Ascending aorta (tissue), 2 donors: ENCODE measurements at regions not wholly inside any gene's neighbourhood (a gene's known extent, or its start where the extent isn't known, plus 50 kb on each side); places are given as distances from the start of the nearest gene placed in this dataset.

Source experiments
- DNase-seq, 2 donors: peaks; one replicate each; pipeline ENCODE4 v3.0.0-alpha.2; 2019; ENCODE audit warnings: low spot score in 2 of 2
- H3K27ac ChIP-seq, 2 donors: fragments of 200-600 bp; sonication (generic); one replicate each; pipeline ENCODE4 v1.5.1; 2016 to 2017; ENCODE audit warnings: mild to moderate bottlenecking in 1 of 2
- H3K27me3 ChIP-seq: fragments of 200-600 bp; sonication (generic); one replicate; pipeline ENCODE4 v1.5.1; 2017
- H3K36me3 ChIP-seq, 2 donors: fragments of 200-600 bp; sonication (generic); one replicate each; pipeline ENCODE4 v1.5.1; 2016
- H3K4me1 ChIP-seq, 2 donors: fragments of 200-600 bp; sonication (generic); one replicate each; pipeline ENCODE4 v1.5.1; 2016 to 2017; ENCODE audit warnings: mild to moderate bottlenecking in 1 of 2
- H3K4me3 ChIP-seq, 2 donors: fragments of 200-600 bp; sonication (generic); one replicate each; pipeline ENCODE4 v1.5.1; 2016 to 2017; ENCODE audit warnings: mild to moderate bottlenecking in 1 of 2
- H3K9me3 ChIP-seq, 2 donors: fragments of 200-600 bp; sonication (generic); one replicate each; pipeline ENCODE4 v1.5.1; 2016
- intact Hi-C: fragments of 100-400 bp; cut with DNase I; formaldehyde crosslinking; loops from one replicate; pipeline ENCODE4 v1.15.1; 2023
- TF ChIP-seq, protein P1 (sequence below), 3 experiments: fragments of 200-600 bp in 2 of 3; fragments of 450-650 bp in 1 of 3; sonication (generic) in 2 of 3; IDR thresholded peaks; one replicate each; pipeline ENCODE4 v1.5.1; 2016 to 2019; ENCODE audit warnings: antibody characterized with exemption in 3 of 3, mild to moderate bottlenecking in 1 of 3, moderate library complexity in 1 of 3

DNA sequence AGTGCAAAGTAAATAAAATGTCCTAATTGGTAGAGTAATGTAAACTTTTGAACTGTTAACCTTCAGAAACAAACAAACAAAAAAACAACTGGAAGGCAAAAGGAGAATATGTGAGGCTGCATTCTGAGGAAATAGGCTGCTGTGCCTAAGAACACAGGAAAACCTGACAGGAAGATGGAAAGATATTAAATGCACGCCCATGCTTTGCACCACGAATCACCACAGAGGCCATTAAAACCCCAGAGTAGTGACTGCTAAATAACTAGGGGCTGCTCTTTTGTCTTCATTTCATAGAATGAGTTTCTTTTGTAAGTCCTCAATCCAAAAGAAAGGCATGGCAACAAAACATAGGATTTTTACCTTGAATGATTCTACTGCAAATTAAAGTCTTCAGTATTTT lies 436.0 kb downstream of the RAB38 start:
- no peak for DNase-seq
- TF ChIP-seq, protein P1, sequence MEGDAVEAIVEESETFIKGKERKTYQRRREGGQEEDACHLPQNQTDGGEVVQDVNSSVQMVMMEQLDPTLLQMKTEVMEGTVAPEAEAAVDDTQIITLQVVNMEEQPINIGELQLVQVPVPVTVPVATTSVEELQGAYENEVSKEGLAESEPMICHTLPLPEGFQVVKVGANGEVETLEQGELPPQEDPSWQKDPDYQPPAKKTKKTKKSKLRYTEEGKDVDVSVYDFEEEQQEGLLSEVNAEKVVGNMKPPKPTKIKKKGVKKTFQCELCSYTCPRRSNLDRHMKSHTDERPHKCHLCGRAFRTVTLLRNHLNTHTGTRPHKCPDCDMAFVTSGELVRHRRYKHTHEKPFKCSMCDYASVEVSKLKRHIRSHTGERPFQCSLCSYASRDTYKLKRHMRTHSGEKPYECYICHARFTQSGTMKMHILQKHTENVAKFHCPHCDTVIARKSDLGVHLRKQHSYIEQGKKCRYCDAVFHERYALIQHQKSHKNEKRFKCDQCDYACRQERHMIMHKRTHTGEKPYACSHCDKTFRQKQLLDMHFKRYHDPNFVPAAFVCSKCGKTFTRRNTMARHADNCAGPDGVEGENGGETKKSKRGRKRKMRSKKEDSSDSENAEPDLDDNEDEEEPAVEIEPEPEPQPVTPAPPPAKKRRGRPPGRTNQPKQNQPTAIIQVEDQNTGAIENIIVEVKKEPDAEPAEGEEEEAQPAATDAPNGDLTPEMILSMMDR (IDR thresholded peaks at IDR 0.05) = no peak
- intact Hi-C loops = no loop called here

DNA sequence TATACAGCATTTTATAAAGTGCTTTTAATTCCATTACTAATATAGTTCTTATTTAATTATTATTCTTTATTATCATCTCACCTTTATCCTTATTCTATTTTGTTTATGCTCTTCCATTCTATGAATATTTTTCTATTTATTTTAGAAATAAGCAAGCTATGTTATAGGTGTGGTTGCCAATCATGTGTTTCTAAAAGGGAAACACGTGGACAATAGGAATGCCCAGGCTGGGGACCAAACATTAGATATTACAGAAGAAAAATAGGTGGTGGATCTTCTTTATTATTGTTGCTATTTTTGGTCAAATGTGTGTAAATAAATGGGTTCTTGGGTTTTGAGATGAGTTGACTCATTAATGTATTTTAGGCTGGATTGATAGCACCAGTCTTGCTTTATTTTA lies 438.3 kb downstream of the RAB38 start:
- H3K4me3 ChIP-seq = no peak overlapping the region
- intact Hi-C loops = no loop called here
- no peaks in the 10 kb centered on the region for H3K36me3 ChIP-seq
- no peak overlapping the region for H3K27ac ChIP-seq
- TF ChIP-seq, protein P1 (IDR thresholded peaks at IDR 0.05) = no peak
- DNase-seq = no peak
- H3K9me3 ChIP-seq = no peaks in the 10 kb centered on the region
- H3K4me1 ChIP-seq = no peaks in the 10 kb centered on the region
- no peaks in the 10 kb centered on the region for H3K27me3 ChIP-seq

More for the DNA sequence above, 436.0 kb downstream of the RAB38 start:
- H3K4me1 ChIP-seq = no peaks in the 10 kb centered on the region
- no peaks in the 10 kb centered on the region for H3K9me3 ChIP-seq
- H3K4me3 ChIP-seq = no peak overlapping the region
- no peaks in the 10 kb centered on the region for H3K36me3 ChIP-seq
- no peaks in the 10 kb centered on the region for H3K27me3 ChIP-seq
- no peak overlapping the region for H3K27ac ChIP-seq

DNA sequence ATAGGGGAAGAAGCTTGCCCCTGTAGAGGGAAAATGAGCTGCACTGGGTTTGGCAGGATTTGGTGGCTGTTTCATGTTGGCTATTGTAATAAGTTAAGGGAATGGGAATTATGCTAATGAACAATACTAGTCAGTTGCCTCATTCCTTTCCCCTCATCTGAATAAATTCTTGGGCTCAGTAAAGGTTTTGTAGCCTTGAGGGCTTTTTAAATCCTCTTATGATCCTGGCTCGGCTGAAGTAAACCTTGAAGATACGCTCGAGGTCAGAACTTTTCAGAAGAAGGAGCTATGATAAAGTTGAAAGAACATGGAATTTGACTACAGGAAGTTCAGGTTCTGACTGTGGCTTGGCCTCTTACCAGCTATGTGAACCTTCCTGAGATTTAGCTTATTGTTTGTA lies 448.7 kb downstream of the RAB38 start:
- no peaks in the 10 kb centered on the region for H3K27me3 ChIP-seq
- H3K4me1 ChIP-seq = no peaks in the 10 kb centered on the region
- no peak overlapping the region for H3K4me3 ChIP-seq
- H3K36me3 ChIP-seq = no peaks in the 10 kb centered on the region
- no peaks in the 10 kb centered on the region for H3K9me3 ChIP-seq
- no peak overlapping the region for H3K27ac ChIP-seq
- intact Hi-C loops = no loop called here
- TF ChIP-seq, protein P1 (IDR thresholded peaks at IDR 0.05) = no peak
- DNase-seq = no peak

DNA sequence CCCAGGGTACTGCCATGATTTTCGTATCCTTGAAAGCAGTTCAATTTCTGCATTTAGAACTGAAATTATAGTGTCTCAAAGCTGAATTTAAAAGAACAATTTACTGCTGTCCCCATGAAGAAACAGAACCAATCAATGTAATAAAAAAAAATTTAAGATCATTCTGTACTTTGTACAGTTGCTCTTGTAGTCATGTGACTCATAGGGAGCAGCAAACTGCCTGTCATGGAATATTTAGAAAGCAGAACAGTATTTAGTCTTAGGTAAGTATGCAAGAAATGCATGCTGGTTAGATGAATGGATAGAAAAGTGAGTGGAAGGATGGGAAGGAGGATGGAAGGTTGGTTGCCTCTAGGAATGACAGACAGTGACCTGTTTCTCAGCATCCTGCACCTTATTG lies 450.9 kb downstream of the RAB38 start:
- no peaks in the 10 kb centered on the region for H3K27me3 ChIP-seq
- H3K4me1 ChIP-seq = no peaks in the 10 kb centered on the region
- no peak for DNase-seq
- no peak overlapping the region for H3K27ac ChIP-seq
- TF ChIP-seq, protein P1 (IDR thresholded peaks at IDR 0.05) = no peak
- H3K4me3 ChIP-seq = no peak overlapping the region
- no peaks in the 10 kb centered on the region for H3K36me3 ChIP-seq
- intact Hi-C loops = no loop called here
- H3K9me3 ChIP-seq = no peaks in the 10 kb centered on the region

DNA sequence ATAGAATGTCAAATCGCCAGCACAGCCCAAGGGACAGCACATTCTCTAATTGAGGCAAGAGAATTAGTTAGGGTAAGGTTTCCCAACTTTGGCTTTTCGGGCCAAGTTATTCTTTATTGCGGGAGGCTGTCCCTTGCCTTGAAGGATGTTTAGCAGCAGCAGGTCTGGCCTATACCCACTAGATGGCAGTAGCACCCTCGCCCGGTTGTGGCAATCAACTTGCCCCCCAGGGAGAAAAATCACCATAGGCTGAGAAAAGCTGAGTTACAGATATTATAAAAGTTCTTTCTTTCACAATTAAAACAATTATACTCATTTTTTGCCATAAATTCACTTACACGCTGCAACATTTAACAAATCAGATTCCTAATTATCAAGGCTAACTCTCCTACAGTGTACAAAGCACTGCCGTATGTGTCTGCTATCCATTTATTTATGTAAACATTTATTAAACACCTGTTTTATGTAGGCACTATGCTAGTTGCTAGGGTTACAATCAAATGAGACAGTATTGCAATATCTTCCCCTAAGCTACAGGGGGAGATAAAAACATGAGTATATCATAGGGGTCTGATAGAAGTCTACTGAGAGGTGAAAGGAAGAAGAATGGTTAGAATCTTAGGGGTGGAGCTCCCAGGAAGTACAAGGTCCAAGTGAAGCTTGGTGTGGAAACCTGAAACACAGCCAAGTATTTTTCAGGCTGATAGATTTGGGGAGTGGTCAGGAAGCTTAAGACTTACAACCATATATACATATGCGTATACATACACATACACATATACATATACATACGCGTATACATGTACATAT lies 452.3 kb downstream of the RAB38 start:
- no peak for DNase-seq
- Histone ChIP-seq H3K4me1 (no peaks in the 10 kb centered on the region), H3K36me3 (no peaks in the 10 kb centered on the region), H3K27ac (no peak overlapping the region), H3K4me3 (no peak overlapping the region), H3K27me3 (no peaks in the 10 kb centered on the region), H3K9me3 (no peaks in the 10 kb centered on the region)
- TF ChIP-seq, protein P1 (IDR thresholded peaks at IDR 0.05) = peak in 2 of 3 experiments; percentile 16 to 24
- intact Hi-C loops = no loop called here
